Endothelial cell of umbilical vein (primary cell): ENCODE measurements at regions not wholly inside any gene's neighbourhood (a gene's known extent, or its start where the extent isn't known, plus 50 kb on each side); places are given as distances from the start of the nearest gene placed in this dataset.
A peak's percentile ranks its signal among the peaks of the same experiment; 100 is the strongest.

ENCODE experiments used
- BruUV-seq: library from RNA; stranded (reverse); fragments of 400-500 nt; replicated peaks from 2 replicates; lab custom pipeline; 2021; lab: Mats Ljungman, UMichigan
- CTCF ChIA-PET: fragments of 300-600, 350-600 bp; sonication (Branson Sonifier 250); formaldehyde crosslinking; loops from one replicate; lab custom pipeline; 2021; ENCODE audit warnings: antibody characterized with exemption, inconsistent platforms; lab: Charles Lee
- POLR2A ChIA-PET: fragments of 300-600, 350-600 bp; sonication (Branson Sonifier 250); formaldehyde crosslinking; loops from one replicate; lab custom pipeline; 2021; ENCODE audit warnings: antibody characterized with exemption, inconsistent platforms; lab: Charles Lee
- DNase-seq: peaks from one replicate; pipeline ENCODE4 v3.0.0-alpha.2; 2011; ENCODE audit warnings: low read depth, low spot score
- FAIRE-seq: peaks from 2 replicates; lab custom pipeline; 2011; peaks lifted over from hg19 to GRCh38; lab: Jason Lieb, UNC
- H2AFZ ChIP-seq: 2 replicates; pipeline ENCODE4 v1.6.0; 2012; ENCODE audit warnings: low read depth, low read length, control low read depth, inconsistent platforms
- H3K27ac ChIP-seq: 2 replicates; pipeline ENCODE4 v1.5.1; 2011; ENCODE audit warnings: low read depth, mild to moderate bottlenecking, control low read depth, low read length, moderate library complexity; ENCODE audit not compliant: insufficient read depth
- H3K27me3 ChIP-seq, 2 experiments: 2 replicates each; pipeline versions ENCODE4 v1.6.0 to v1.6.1; 2011; ENCODE audit warnings: low read length in 2 of 2, mixed read lengths in 1 of 2; ENCODE audit not compliant: control insufficient read depth in 2 of 2, insufficient read depth in 2 of 2
- H3K36me3 ChIP-seq, 2 experiments: 2 replicates in 1 of 2; 3 replicates in 1 of 2; pipeline ENCODE4 v1.5.1; 2011; ENCODE audit warnings: low read length in 2 of 2, mild to moderate bottlenecking in 1 of 2, moderate library complexity in 1 of 2; ENCODE audit not compliant: control insufficient read depth in 2 of 2, insufficient read depth in 2 of 2; ENCODE audit errors: extremely low read depth in 1 of 2
- H3K4me1 ChIP-seq: 3 replicates; pipeline ENCODE4 v1.5.1; 2011; ENCODE audit warnings: mild to moderate bottlenecking, low read length; ENCODE audit not compliant: control insufficient read depth, insufficient read depth; ENCODE audit errors: extremely low read depth
- H3K4me2 ChIP-seq: 2 replicates; pipeline ENCODE4 v1.6.1; 2011; ENCODE audit warnings: low read length, control low read depth, mixed read lengths; ENCODE audit not compliant: insufficient read depth
- H3K4me3 ChIP-seq, 3 experiments: fragments of 200-600 bp in 1 of 3; sonication (generic), shearing (Covaris generic) in 1 of 3; replicated peaks in 1 of 3; 2 replicates each; pipeline ENCODE4 v1.5.1; 2011 to 2016; ENCODE audit warnings: control low read depth in 3 of 3, low read length in 3 of 3, mild to moderate bottlenecking in 2 of 3, inconsistent platforms in 1 of 3, low read depth in 1 of 3, moderate library complexity in 1 of 3; ENCODE audit not compliant: insufficient read depth in 1 of 3
- H3K79me2 ChIP-seq: 2 replicates; pipeline ENCODE4 v1.6.0; 2012; ENCODE audit warnings: low read length, inconsistent platforms; ENCODE audit not compliant: control insufficient read depth, insufficient read depth
- H3K9ac ChIP-seq: replicated peaks from 2 replicates; pipeline ENCODE3; 2011; ENCODE audit warnings: low read length, control low read depth; ENCODE audit not compliant: insufficient read depth; ENCODE audit errors: extremely low read depth
- H3K9me1 ChIP-seq: replicated peaks from 3 replicates; pipeline ENCODE4 v1.6.0; 2011; ENCODE audit warnings: mild to moderate bottlenecking, low read length; ENCODE audit not compliant: control insufficient read depth, insufficient read depth; ENCODE audit errors: extremely low read depth
- H3K9me3 ChIP-seq: replicated peaks from 2 replicates; pipeline ENCODE4 v1.5.1; 2012; ENCODE audit warnings: low read length, inconsistent platforms; ENCODE audit not compliant: control insufficient read depth, insufficient read depth
- H4K20me1 ChIP-seq: replicated peaks from 2 replicates; pipeline ENCODE3; 2011; ENCODE audit warnings: mild to moderate bottlenecking, low read length; ENCODE audit not compliant: control insufficient read depth, insufficient read depth; ENCODE audit errors: extremely low read depth
- EZH2 ChIP-seq: IDR thresholded peaks from 2 replicates; pipeline ENCODE4 v1.6.1; 2012; ENCODE audit warnings: borderline replicate concordance, low read depth, mild to moderate bottlenecking, moderate library complexity, low read length, inconsistent platforms; ENCODE audit not compliant: severe bottlenecking
- FOS ChIP-seq: IDR thresholded peaks from 2 replicates; pipeline ENCODE4 v1.6.1; 2011; ENCODE audit warnings: mild to moderate bottlenecking, low read length, moderate library complexity, borderline replicate concordance; ENCODE audit not compliant: insufficient read depth
- GATA2 ChIP-seq: IDR thresholded peaks from 2 replicates; pipeline ENCODE4 v1.7.0; 2011; ENCODE audit warnings: low read depth, mild to moderate bottlenecking, moderate library complexity, mixed read lengths, low read length; ENCODE audit not compliant: insufficient read length, insufficient read depth
- JUN ChIP-seq: IDR thresholded peaks from 2 replicates; pipeline ENCODE4 v1.6.1; 2011; ENCODE audit warnings: borderline replicate concordance, low read depth; ENCODE audit not compliant: insufficient read length, insufficient read depth
- MYC ChIP-seq: IDR thresholded peaks from one replicate; pipeline ENCODE4 v1.6.1; 2011; ENCODE audit warnings: mild to moderate bottlenecking, low read depth, low read length
- POLR2A ChIP-seq: IDR thresholded peaks from 2 replicates; pipeline ENCODE4 v1.6.1; 2012; ENCODE audit warnings: low read depth, mild to moderate bottlenecking, control low read depth, low read length
- POLR2AphosphoS5 ChIP-seq: IDR thresholded peaks from 2 replicates; pipeline ENCODE4 v1.6.1; 2012; ENCODE audit warnings: low read depth, mild to moderate bottlenecking, control low read depth, low read length, moderate library complexity; ENCODE audit not compliant: insufficient read depth
- dilution Hi-C: fragments of 300-500 bp; cut with MboI; formaldehyde crosslinking; loops from one replicate; pipeline ENCODE4 v1.15.0; 2019; ENCODE audit warnings: low sequenced_read_pairs; ENCODE audit not compliant: extremely low pct_ligation_motif_present
- intact Hi-C: fragments of 100-400 bp; cut with micrococcal nuclease; formaldehyde crosslinking; loops from one replicate; pipeline ENCODE4 v1.10.0; 2022
- TF ChIP-seq, protein P1 (sequence below): IDR thresholded peaks from 2 replicates; pipeline ENCODE4 v1.6.1; 2011; ENCODE audit not compliant: insufficient read depth, insufficient read length
- TF ChIP-seq, protein P2 (sequence below), 2 donors: IDR thresholded peaks; 1 replicate in 1 of 2; 2 replicates in 1 of 2; pipeline ENCODE4 v1.5.1; 2011; ENCODE audit warnings: low read length in 2 of 2, mild to moderate bottlenecking in 2 of 2, moderate library complexity in 2 of 2, control low read depth in 1 of 2, inconsistent platforms in 1 of 2, low read depth in 1 of 2; ENCODE audit not compliant: insufficient read depth in 1 of 2; ENCODE audit errors: extremely low read depth in 1 of 2

DNA sequence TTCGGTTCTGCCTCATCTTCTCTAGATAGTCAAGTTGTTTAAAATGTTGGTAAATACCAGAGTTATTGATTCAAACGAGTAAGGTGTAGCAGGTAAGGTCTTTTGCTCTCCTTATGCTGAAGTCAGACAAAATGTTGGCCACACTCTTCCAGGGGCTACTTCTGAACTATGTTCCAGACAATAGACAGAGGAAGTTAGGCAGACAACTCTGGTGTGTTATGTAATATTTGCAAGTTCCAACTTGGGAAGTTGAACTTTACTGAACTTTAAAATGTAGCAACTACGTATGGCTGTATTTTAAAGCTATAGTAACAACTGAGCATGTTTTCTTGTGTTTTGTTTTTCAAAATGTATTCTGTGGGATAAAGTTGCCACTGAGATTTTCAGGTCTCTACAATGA is 125.7 kb upstream of the NEBL start:
- Histone ChIP-seq H2AFZ (no peak overlapping the region), H4K20me1 (no peaks in the 10 kb centered on the region), H3K27ac (no peak overlapping the region), H3K4me3 (no peak overlapping the region), H3K36me3 (no peaks in the 10 kb centered on the region), H3K79me2 (no peaks in the 10 kb centered on the region), H3K4me2 (no peak overlapping the region), H3K9me1 (no peaks in the 10 kb centered on the region), H3K27me3 (peaks cover 0 to 6% of the 10 kb centered on the region in 2 experiments), H3K9me3 (no peaks in the 10 kb centered on the region), H3K4me1 (no peaks in the 10 kb centered on the region), H3K9ac (no peak overlapping the region)
- FAIRE-seq (peak; percentile 12), DNase-seq (no peak)
- POLR2A ChIA-PET, result no interaction called here
- BruUV-seq, result no TSS peak
- TF ChIP-seq, protein P1, sequence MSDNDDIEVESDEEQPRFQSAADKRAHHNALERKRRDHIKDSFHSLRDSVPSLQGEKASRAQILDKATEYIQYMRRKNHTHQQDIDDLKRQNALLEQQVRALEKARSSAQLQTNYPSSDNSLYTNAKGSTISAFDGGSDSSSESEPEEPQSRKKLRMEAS, result no peak
- no peak for TF ChIP-seq GATA2
- no peak for TF ChIP-seq FOS
- TF ChIP-seq POLR2AphosphoS5, result no peak
- no peak for TF ChIP-seq POLR2A
- TF ChIP-seq, protein P2, sequence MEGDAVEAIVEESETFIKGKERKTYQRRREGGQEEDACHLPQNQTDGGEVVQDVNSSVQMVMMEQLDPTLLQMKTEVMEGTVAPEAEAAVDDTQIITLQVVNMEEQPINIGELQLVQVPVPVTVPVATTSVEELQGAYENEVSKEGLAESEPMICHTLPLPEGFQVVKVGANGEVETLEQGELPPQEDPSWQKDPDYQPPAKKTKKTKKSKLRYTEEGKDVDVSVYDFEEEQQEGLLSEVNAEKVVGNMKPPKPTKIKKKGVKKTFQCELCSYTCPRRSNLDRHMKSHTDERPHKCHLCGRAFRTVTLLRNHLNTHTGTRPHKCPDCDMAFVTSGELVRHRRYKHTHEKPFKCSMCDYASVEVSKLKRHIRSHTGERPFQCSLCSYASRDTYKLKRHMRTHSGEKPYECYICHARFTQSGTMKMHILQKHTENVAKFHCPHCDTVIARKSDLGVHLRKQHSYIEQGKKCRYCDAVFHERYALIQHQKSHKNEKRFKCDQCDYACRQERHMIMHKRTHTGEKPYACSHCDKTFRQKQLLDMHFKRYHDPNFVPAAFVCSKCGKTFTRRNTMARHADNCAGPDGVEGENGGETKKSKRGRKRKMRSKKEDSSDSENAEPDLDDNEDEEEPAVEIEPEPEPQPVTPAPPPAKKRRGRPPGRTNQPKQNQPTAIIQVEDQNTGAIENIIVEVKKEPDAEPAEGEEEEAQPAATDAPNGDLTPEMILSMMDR (IDR thresholded peaks at IDR 0.05; ENCODE audit: extremely low read depth in 1 of 2, insufficient read depth in 1 of 2, low read depth in 1 of 2, low read length in 2 of 2), result no peak
- no peak for TF ChIP-seq JUN
- no peak for TF ChIP-seq MYC
- TF ChIP-seq EZH2, result no peak
- dilution Hi-C loops, result no loop called here
- intact Hi-C loops, result no loop called here
- CTCF ChIA-PET, result no interaction called here
